LNCaP clone FGC (cell line): ENCODE measurements at regions not wholly inside any gene's neighbourhood (a gene's known extent, or its start where the extent isn't known, plus 50 kb on each side); places are given as distances from the start of the nearest gene placed in this dataset.

Experiments
- DNase-seq: peaks from one replicate; pipeline ENCODE4 v3.0.0-alpha.2; 2011; ENCODE audit warnings: low read depth
- H3K4me3 ChIP-seq: 2 replicates; pipeline ENCODE4 v1.5.1; 2011; ENCODE audit warnings: mild to moderate bottlenecking, low read depth, low read length, control low read depth
- CTCF ChIP-seq: IDR thresholded peaks from 2 replicates; pipeline ENCODE4 v1.5.1; 2012; ENCODE audit warnings: mild to moderate bottlenecking; ENCODE audit not compliant: control insufficient read depth, insufficient read depth; ENCODE audit errors: extremely low read depth

- TF ChIP-seq CTCF, result no peak
- H3K4me3 ChIP-seq, result no peak overlapping the region
- DNase-seq, result no peak
Observed at GRCh38 chrX:45842207-45842925, 641.7 kb upstream of the DIPK2B start.

- no peak for TF ChIP-seq CTCF
- no peak overlapping the region for H3K4me3 ChIP-seq
- DNase-seq, result no peak
Observed at GRCh38 chrX:45840411-45840950, 639.8 kb upstream of the DIPK2B start.

- H3K4me3 ChIP-seq, result no peak overlapping the region
Observed at GRCh38 chrX:45830343-45830742, 629.7 kb upstream of the DIPK2B start.

GRCh38 chrX:45824471-45824870, 623.8 kb upstream of the DIPK2B start:
- peak; percentile 28; the same call in 1 of the 2 replicates for TF ChIP-seq CTCF
- no peak overlapping the region for H3K4me3 ChIP-seq
- DNase-seq, result no peak

More at GRCh38 chrX:45830343-45830742, 629.7 kb upstream of the DIPK2B start:
- DNase-seq, result no peak
- TF ChIP-seq CTCF, result no peak

GRCh38 chrX:45823536-45823935, 622.9 kb upstream of the DIPK2B start:
- H3K4me3 ChIP-seq, result no peak overlapping the region
- TF ChIP-seq CTCF, result no peak
- DNase-seq, result no peak

- no peak overlapping the region for H3K4me3 ChIP-seq
- no peak for TF ChIP-seq CTCF
- DNase-seq, result no peak
Observed at GRCh38 chrX:45822124-45822523, 621.4 kb upstream of the DIPK2B start.

GRCh38 chrX:45818913-45819312, 618.2 kb upstream of the DIPK2B start:
- H3K4me3 ChIP-seq, result no peak overlapping the region
- no peak for TF ChIP-seq CTCF
- DNase-seq, result no peak
